ENCODE measurements at regions not wholly inside any gene's neighbourhood (a gene's known extent, or its start where the extent isn't known, plus 50 kb on each side); places are given as distances from the start of the nearest gene placed in this dataset.
"Not testable (repeated sequence)": the region's sequence is repeated elsewhere in the genome, so short reads cannot be mapped to it uniquely, and the experiment has no call there.

GRCh38 chr6:71768356-71768755 is 118.0 kb upstream of the RIMS1 start:
- no peak for DNase-seq

DNA sequence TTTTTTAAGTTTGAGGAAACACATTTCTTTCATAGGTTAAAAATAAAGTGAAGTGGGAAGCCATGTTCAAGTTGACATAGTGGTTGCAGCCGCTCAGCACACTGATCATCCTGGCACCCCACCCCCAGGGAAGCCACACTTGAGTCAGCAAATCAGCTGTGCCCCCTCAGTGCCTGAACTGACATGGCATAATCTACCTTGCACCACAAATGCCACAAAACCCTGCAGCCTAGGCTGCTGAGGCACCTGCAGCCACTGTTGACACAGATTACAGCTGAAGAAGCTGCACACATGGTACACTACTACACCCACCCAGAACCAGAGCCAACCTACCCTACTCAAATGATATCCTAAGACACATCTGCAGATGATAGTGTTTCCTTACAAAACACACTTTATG is 77.5 kb upstream of the RIMS1 start:
- no peaks in the 10 kb centered on the region for H3K27me3 ChIP-seq
- peaks cover 0 to 20% (median 9%) of the 10 kb centered on the region in 3 donors for H3K9me3 ChIP-seq
- TF ChIP-seq POLR2A (IDR thresholded peaks at IDR 0.05) = no peak
- TF ChIP-seq, protein P1, sequence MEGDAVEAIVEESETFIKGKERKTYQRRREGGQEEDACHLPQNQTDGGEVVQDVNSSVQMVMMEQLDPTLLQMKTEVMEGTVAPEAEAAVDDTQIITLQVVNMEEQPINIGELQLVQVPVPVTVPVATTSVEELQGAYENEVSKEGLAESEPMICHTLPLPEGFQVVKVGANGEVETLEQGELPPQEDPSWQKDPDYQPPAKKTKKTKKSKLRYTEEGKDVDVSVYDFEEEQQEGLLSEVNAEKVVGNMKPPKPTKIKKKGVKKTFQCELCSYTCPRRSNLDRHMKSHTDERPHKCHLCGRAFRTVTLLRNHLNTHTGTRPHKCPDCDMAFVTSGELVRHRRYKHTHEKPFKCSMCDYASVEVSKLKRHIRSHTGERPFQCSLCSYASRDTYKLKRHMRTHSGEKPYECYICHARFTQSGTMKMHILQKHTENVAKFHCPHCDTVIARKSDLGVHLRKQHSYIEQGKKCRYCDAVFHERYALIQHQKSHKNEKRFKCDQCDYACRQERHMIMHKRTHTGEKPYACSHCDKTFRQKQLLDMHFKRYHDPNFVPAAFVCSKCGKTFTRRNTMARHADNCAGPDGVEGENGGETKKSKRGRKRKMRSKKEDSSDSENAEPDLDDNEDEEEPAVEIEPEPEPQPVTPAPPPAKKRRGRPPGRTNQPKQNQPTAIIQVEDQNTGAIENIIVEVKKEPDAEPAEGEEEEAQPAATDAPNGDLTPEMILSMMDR (IDR thresholded peaks at IDR 0.05) = no peak
- no peak for DNase-seq
- WGBS, 2 donors = 75 to 79% methylated on average over 1 of the region's 1 CpG
- no peak overlapping the region for H3K4me3 ChIP-seq
- intact Hi-C loops (cut with DNase I) = no loop called here
- no peaks in the 10 kb centered on the region for H3K36me3 ChIP-seq
- H3K27ac ChIP-seq = no peak overlapping the region
- no peaks in the 10 kb centered on the region for H3K4me1 ChIP-seq

More at GRCh38 chr6:71768356-71768755, 118.0 kb upstream of the RIMS1 start:
- Histone ChIP-seq H3K9me3 (no peaks in the 10 kb centered on the region), H3K36me3 (no peaks in the 10 kb centered on the region), H3K27me3 (no peaks in the 10 kb centered on the region), H3K4me1 (no peaks in the 10 kb centered on the region), H3K4me3 (no peak overlapping the region), H3K27ac (no peak overlapping the region)
- intact Hi-C loops (cut with DNase I) = no loop called here
- no peak for TF ChIP-seq POLR2A (IDR thresholded peaks at IDR 0.05)
- TF ChIP-seq, protein P1 (IDR thresholded peaks at IDR 0.05) = no peak
- 21 to 28% methylated on average over 1 of the region's 1 CpG for WGBS, 2 donors

DNA sequence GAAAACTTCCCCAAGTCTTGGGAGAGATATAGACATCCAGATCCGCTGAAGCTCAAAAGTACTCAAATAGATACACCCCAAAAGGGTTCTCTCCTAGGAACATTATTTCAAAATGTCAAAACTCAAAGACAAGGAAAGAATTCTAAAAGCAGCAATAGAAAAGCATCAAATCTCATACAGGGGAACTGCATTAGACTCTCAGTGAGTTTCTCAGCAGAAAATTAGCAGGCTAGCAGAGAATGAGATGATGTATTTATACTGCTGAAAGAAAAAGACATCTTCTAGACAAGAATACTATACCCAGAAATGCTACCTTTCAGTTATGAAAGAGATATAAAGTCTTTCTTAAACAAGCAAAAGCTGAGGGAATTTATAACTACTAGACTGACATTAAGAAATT is 75.5 kb upstream of the RIMS1 start:
- 82 to 100% methylated on average over 1 of the region's 1 CpG for WGBS, 2 donors
- TF ChIP-seq, protein P1 (IDR thresholded peaks at IDR 0.05) = no peak
- no peak for TF ChIP-seq POLR2A (IDR thresholded peaks at IDR 0.05)
- DNase-seq = no peak
- Histone ChIP-seq H3K4me3 (no peak overlapping the region), H3K9me3 (peaks cover 0 to 20% (median 9%) of the 10 kb centered on the region in 3 donors), H3K36me3 (no peaks in the 10 kb centered on the region), H3K27ac (no peak overlapping the region), H3K4me1 (no peaks in the 10 kb centered on the region), H3K27me3 (no peaks in the 10 kb centered on the region)
- intact Hi-C loops (cut with DNase I) = no loop called here

GRCh38 chr6:71822625-71823024 is 63.7 kb upstream of the RIMS1 start:
- Histone ChIP-seq H3K27ac (no peak overlapping the region), H3K4me1 (no peaks in the 10 kb centered on the region), H3K36me3 (no peaks in the 10 kb centered on the region), H3K27me3 (no peaks in the 10 kb centered on the region), H3K9me3 (no peaks in the 10 kb centered on the region), H3K4me3 (no peak overlapping the region)
- 81 to 97% methylated on average over 2 of the region's 2 CpGs for WGBS, 2 donors
- TF ChIP-seq, protein P1 (IDR thresholded peaks at IDR 0.05) = no peak
- DNase-seq = no peak
- intact Hi-C loops (cut with DNase I) = no loop called here

DNA sequence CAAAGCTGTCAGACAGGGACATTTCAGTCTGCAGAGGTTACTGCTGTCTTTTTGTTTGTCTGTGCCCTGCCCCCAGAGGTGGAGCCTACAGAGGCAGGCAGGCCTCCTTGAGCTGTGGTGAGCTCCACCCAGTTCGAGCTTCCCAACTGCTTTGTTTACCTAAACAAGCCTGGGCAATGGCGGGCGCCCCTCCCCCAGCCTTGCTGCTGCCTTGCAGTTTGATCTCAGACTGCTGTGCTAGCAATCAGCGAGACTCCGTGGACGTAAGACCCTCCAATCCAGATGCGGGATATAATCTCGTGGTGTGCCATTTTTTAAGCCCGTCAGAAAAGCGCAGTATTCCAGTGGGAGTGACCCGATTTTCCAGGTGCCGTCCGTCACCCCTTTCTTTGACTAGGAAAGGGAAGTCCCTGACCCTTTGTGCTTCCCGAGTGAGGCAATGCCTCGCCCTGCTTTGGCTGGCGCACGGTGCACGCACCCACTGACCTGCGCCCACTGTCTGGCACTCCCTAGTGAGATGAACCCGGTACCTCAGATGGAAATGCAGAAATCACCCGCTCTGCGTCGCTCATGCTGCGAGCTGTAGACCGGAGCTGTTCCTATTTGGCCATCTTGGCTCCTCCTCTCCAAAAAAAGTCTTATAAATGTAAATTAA is 54.1 kb upstream of the RIMS1 start:
- WGBS, 2 donors = 93 to 94% methylated on average over 18 of the region's 25 CpGs
- H3K36me3 ChIP-seq; H3K27ac ChIP-seq; H3K4me3 ChIP-seq; H3K27me3 ChIP-seq; H3K4me1 ChIP-seq; H3K9me3 ChIP-seq; DNase-seq; intact Hi-C loops (cut with DNase I): not testable (repeated sequence)

Small RNAs in the stretch of these regions (small RNA-seq; reads per million reads assigned to genes)
- gene MIR30A (2,230 to 4,851 (median 3,294) reads per million in 4 donors), gene MIR30C2 (5.1 to 11.2 (median 10.5) reads per million in 4 donors), gene RNU4-66P (0 to 0.14 (median 0.08) reads per million in 4 donors)

All from esophagus squamous epithelium (tissue), 5 donors.